GM18519 (cell line): ENCODE measurements at regions not wholly inside any gene's neighbourhood (a gene's known extent, or its start where the extent isn't known, plus 50 kb on each side); places are given as distances from the start of the nearest gene placed in this dataset.

ENCODE experiments used
- ATAC-seq: cut with Tn5 transposase; IDR thresholded peaks from one replicate; pipeline ENCODE4 v1.9.1; 2021; ENCODE audit warnings: mild to moderate bottlenecking, moderate library complexity; ENCODE audit not compliant: unreplicated experiment, low FRiP score

DNA sequence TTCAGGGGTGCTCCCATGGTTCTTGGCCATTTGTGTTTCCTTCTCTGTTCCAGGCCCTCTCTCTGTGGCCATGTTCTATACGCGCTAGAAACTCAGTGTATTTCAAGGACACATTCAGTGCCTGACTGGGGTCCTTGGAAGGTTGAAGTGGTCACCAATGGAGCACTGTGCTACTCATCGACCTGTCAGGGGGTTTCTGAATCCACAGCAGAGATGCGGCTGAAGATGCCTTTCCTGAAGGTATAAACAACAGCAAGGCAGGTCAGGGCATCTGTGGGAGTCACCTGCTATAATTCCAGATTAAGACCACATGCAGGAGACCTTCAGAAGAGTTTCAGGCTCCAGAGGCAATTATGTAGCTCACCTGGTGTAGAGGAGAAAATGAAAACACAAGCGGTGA lies 86.8 kb upstream of the MGMT start:
- ATAC-seq: no peak

DNA sequence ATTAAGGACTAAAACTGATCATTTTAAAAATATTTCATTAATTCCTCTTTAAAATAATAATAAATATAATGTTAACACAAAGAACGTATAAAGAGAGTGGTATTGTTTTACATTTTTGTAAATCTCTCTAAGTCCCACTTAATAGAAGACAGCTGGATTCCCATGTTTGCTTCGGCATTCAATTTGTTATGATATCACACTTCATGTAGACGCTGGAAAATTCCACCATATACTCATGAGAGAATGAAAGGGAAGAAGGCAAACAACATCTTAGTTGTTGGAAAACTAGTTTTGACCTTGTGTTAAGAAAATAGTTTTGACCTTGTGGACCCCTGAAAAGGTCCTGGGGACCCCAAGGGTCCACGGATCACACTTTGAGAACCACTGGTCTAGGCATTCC lies 85.3 kb upstream of the MGMT start:
- no peak for ATAC-seq

DNA sequence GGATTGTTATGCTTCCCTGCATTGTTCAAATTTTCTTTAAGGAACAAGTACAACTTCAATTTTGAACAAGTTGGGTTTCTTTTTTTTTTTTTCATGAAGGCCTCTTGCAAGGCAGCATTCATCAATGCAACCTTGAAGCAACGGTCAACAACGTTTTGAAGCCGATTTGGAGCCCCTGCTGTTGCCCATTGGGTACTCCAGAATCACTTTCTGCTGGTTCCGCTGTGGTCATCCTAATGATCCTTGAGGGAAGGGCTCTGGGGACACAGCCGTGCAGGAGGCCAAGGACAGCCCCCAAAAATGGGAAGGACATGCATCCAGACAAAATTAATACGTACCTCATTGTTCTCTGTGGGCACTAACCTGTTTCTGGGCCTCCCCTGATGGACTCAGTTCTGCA lies 84.6 kb upstream of the MGMT start:
- no peak for ATAC-seq

DNA sequence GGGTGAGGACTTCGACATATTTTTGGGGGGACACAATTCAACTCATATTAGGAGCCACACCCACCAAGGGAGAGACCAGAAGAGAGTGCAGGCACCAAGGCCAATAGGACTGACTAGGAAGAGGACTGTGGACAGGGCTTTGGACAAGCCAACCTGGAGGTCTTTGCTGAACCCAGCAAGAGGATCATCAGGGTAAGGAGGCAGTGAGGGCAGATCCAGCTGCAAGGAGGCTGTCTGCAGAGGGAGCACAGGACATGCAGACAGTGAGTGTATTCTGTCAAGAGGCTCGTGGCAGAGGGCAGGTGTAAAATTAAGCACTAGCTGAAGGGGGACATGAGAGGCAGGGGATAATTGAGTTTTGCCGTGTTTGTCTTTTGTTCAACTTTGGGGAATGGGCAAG lies 83.4 kb upstream of the MGMT start:
- no peak for ATAC-seq

DNA sequence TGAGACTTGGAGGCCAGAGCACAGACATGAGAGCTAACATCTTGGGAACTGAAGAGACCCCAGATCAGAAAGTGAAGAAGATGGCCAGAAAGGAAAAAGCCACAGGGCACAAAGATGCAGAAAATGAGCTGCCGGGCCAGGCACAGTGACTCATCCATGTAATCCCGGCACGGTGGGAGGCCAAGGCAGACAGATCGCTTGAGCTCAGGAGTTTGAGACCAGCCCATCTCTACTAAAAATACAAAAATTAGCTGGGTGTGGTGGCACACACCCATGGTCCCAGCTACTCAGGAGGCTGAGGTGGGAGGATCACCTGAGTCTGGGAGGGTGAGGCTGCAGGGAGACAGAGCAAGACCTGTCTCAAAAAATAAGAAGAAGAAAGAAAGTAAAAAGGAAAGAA lies 81.4 kb upstream of the MGMT start:
- no peak for ATAC-seq

DNA sequence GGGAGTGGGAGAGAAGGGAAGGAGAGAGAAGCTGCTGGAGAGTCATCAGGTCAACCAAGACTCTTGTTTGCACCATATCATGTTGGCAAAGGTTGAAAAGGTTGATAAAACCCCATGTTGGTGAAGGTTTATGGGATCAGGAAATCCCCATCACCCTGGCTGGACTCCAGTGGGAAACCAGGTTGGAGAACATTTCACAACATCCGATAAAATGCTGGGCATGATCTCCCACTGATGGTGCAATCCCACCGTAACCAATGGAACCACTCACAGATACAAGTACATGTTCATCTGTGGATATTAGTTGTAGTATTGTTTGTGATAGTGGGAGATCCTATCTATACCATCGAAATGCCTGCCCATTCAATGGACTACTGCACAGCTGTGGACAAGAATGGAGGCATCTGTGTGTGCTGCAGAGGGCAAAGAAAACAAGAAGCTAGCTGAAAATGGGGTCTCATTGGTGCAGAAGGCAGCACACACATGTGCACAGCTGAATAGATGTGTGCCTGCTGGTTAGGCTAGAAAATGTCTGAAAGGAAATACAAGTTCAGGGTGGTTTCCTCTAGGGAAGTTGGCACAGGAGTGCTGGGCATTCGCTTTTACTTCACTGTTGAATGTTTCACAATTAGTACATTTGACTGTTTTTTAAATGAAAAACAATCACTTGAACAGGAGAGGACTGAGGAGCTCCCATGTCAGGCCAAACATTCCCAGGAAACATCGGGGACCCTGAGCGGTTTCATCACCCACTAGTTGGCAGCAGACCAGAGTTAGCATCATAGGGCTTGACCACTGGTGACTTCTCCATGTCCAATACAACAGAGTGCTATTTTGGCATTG lies 80.4 kb upstream of the MGMT start:
- ATAC-seq: no peak

DNA sequence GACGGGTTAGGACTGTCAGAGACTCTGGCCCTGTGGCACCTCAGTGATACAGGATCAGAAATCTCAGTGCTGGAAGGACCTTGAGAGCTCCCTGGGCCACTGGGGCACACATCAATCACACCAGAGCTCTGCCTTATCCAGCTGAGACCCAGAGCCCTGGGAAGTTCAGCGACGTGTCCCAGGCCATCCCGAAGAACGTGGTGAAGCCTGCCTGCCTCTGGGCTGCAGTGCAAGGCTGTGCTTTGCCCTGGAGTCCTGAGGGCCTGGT lies 79.8 kb upstream of the MGMT start:
- no peak for ATAC-seq

DNA sequence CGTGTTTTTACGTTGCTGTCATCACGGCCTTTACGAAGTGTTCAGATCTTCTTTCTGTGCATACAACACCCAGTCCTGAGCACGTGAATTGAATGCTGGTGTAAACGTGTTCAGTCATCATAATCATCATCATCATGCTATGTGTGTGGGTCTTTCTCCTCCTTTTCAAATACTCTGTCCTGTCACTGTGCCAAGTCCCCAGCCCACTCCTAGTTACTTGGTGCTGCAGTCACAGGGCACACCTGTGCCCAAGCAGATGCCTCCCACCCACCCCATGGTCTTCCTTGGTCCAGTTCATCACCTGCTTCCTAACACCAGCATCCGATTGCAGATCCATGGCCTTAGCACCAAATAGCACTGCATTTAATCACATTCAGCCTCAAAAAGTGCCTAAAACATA lies 78.6 kb upstream of the MGMT start:
- no peak for ATAC-seq

DNA sequence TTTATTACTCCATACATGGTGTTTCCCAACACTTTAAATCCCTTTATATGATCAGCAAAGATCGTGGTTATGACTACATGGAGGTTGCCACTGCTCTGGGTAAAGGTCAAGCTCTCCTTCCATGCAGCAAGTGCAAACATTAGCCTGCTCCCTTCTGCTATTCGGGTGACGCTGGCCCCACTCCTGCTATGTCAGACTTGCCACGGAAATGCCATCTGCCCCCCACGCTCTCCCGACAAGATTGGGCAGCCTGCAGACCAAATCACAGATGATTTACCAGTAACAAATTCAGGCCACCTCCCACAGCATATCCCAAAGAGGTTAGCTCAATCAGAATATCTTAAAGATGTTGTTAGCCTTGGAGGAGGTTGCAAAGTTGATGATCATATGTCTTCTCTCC lies 77.8 kb upstream of the MGMT start:
- no peak for ATAC-seq

DNA sequence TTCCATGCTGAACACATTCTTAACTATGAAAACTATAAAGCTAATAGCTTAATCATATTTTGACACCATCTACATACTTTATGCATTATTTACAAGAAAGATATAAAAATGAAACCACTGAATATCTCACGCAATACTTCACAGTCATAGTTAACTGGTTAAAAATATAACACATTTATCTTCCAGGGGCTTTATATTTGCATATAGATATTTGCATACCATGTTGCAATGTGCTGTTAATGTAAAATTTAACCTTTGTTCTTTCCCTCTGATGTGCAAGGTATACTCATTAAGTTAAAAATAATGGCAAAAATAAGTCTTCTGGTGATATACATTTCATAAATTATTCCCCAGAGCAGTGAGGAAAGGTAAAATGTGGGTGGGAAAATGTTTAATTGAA lies 76.9 kb upstream of the MGMT start:
- no peak for ATAC-seq

DNA sequence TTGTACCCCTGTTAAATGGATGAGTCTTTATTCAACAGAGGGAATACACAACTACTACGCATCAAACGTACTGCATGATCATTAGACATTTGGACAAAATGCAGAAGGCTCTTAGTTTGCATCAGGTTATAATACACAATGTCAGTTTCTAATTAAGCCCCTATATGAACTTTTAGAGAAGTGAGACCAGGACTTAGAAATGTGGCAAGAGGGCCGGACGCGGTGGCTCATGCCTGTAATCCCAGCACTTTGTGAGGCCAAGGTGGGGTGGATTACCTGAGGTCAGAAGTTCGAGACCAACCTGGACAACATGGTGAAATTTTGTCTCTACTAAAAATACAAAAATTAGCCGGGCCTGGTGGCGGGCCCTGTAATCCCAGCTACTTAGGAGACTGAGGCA lies 76.3 kb upstream of the MGMT start:
- ATAC-seq: no peak

DNA sequence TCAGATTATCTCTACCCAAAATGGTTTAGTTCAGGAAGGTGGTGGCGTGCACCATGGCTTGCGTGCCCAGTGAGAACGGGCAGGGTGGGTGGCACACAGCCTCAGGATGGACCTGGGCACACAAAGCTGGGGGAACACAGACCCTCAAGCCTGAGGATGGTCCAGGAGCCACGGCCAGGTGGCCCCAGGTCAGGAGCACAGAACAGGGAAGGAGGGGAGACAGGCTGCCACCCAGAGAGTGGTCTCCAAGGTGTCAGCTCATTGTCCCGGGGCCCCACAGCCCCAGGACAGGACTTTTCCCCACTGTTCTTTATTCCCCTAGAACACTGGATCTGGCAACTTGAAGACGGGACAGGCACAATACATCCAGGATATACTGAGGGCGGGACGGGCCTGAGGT lies 75.6 kb upstream of the MGMT start:
- ATAC-seq: no peak

DNA sequence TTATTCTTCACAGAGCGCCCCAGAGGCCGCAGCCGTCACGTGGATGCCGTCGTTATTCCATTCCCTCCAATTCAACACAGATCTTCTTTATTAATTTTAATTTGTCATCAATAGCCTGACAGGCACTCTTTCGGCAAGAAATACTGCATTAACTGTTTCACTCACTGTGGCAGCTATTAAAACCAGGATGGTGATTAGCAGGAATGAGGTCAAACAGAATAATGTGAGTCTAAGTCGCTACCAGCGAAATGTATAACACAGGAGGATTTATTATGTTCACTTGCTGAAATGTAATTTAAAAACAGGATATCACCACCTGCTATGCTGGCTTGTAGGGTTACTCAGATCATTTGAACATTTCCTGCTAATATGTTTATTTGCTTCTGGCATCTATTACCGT lies 74.2 kb upstream of the MGMT start:
- no peak for ATAC-seq

DNA sequence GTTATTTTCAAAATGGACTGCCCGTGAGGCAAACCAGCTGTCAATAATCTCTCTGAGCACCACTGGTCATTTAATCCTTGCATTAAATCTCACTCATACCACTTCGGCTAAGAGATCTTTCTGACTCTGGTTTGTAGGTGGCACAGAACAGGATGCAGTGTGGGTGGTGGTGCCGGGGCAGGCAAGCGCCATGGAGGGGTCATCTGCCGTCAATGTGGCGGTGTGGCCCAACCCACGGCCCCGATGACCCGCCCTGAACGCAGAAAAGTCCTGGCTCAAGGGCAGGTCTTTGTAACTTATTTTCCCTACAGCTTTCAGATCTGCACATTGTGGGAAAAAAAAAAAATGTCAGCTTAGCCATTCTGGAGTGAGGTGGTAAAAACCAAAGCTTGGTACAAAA lies 73.2 kb upstream of the MGMT start:
- no peak for ATAC-seq

DNA sequence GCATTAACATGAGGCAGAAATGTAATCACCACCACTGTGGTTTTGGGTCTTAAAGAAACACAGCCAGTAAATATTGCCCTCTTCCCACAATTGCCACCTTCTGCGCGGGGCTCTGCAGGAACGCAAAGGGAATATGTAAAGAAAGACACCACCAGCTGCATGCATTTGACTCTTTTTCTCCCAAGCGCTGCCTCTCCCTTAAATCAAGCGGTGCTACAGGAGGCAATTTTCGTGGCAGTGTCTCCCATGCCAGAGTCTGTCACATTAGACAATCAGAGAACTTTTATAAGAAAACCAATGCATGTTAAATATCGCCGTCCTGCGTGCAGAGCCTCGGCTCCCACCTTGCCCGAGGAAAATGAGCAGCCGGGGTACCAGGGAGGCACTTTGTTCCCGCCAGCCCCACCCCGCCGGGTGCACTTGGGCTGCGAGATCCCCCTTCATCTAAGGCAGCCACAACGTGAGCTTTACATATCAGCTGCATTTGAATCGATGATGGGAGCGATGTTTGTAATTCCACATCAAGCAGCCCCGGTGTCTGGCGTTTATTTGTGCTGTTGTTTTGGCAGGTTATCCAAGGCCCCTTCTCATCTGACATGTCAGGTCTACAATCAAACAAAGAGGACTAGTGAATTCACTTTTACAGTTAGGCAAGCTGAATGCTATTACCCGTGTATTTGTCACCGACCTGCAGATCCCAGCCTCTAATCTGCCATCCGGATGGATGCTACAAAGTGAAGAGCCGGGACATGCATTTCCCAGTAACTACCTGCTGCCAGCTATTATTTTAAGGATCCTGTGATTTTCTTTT lies 72.3 kb upstream of the MGMT start:
- no peak for ATAC-seq

DNA sequence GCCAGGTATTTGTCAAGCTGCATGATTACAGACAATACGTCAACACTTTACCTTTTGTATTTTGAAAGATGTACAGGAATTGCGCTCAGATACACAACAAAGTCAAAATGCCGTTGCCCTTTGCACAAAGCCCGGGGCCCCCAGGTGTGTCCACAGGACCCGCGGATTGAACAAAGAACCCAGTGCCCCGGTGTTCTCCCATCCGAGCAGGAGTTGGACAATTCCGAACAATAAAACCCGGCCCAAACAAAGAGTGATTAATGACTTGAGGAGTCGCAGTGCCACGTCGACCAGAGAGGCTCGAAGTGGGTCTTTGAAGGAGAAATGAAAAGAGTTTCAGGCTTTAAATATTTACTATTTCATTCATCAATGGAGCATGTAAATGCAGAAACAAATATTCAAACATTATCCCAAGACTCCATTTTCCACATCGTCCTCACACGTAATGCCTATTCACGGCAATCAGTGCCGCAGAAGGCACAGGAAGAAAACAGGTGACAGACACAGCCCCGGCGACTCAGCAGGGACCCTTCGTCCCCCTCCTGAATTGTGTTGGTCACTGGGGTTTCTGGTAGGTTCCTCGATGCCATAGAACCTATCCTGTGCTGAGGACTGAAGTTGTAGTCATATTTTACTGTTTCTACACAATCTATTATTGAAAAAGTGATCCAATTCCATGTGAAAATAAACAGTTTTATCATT lies 70.9 kb upstream of the MGMT start:
- no peak for ATAC-seq

DNA sequence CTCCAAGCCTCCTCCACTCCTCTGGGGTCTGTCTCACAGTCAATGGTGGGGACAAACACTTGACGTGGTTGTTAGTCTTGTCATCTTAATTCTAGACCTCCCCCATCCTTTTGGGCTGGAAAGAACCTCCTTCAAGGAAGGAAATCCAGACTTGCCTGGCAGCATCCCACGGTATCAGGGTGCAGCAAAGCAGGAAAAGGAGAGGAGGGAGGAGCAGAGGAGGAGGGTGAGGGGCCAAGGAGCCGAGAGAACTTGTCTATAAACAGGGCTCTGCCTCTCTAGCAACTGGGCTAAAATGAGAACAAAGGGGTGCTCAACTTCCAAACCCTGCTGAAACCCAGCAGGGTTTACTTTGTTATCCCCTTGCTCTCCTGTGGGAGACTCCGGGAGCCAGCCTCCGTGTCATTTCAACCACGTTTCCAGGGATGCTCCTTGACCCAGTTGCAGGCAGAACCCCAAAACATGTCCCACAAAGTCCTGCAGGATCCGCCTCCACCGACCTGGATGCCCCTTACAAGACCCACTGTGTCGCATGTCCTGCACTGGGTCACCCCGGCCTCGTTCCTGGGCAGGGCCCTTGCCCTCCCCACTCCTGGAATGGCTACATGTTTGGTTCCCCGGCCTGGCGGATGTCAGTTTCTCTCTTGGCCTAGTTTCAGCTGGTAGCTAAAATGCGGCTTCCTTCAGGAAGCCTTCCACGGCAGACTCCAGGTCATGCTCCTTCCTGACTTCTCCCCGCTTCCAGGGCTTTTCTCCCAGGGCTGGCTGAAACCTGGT lies 69.7 kb upstream of the MGMT start:
- no peak for ATAC-seq

DNA sequence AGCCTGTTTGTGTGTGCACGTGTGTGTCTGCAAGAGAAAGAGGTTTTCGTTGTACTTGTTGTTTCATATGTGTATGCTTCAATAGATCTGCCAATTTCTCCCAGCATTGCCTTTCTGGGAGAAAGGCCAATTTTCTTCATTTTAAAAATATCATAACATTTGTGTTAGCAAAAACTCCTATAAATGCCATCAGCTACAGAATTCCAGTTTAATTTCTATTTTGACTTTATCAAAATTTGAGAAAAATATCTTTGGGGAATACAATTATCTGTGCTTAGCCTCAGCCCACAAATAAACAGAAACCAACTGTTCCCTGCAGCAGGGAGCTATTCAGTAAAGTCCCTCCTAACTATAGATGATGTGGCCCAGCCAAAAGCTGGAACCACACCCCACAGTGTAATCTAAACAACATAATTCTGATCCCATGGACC lies 68.3 kb upstream of the MGMT start:
- ATAC-seq: no peak

DNA sequence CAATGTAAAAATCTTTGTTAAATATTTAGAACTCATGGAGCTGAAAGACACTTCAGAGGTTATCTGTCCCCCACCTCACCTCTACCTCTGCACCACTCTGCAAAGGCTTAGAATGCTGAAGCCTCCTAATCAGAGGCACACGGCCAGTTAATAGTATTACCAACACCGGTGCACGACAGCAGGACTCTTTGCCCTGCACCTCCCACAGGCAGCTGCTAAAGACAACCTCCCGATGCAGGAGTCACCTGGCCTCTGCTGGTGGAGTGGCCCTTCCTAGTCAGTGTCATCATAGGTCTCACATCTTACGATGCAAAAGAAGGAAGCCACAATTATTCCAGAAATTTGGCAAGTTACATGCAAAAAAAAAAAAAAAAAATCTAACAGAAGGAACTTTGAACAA lies 66.6 kb upstream of the MGMT start:
- ATAC-seq: no peak

DNA sequence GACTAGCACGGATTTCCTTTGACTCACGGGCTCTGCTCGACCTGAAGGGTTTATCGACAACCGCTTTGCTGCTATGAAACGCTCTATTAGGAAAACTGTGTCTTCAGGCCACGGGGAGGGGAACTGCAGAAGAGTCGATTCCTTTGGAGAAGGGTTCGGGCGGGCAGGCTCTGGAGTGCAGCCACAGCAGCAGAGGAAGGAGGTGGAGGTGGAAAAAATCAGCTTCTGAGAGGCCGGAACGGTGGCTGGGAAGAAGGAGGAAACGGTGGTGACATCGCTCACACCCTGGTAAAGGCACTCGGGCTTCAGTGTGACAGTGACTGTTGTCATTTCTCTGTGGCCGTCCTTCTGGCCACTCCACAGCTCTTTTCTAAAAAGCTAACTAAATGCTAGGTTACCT lies 64.6 kb upstream of the MGMT start:
- ATAC-seq: no peak

DNA sequence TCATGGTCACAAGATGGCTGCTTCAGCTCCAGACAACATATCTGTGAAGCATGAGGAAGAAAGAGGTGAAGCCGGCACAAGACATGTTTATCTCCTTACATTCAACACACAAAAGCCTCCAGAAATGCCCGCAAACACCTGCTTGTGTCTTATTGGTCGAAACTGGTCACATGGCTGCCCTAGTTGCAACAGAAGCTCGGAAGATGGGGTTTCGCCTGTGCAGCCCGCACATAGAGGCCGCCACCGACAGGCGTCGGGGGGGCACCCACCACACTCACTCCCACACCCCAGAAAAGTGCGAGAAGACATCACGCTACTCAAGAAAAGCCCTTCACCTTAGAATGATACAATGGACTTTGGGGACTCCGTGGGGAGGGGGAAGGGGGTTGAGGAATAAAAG lies 63.0 kb upstream of the MGMT start:
- ATAC-seq: no peak
